ENCODE measurements at regions not wholly inside any gene's neighbourhood (a gene's known extent, or its start where the extent isn't known, plus 50 kb on each side); places are given as distances from the start of the nearest gene placed in this dataset.

DNA sequence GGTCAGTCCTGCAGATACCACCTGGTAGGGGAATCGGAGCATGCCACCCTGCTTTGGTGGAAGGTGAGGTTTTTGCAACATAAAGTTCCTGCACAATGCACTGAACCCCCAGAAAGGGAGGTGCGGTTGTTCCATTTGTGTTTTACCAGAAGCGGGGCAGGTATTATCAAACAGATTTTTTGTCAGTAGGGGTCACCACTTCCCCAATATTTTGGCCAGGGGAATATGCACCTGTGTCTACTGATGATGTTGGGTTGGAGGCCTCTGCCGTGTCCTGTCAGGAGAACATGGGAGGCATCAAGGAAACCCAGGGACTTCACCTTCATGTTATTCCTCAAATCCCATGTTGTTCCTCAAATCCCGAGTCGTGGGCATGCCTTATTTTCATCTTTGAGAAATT lies 438.7 kb downstream of the NTRK2 start:
- H3K79me2 ChIP-seq (ENCODE audit: insufficient read depth, low read length) = no peaks in the 10 kb centered on the region
- no peaks in the 10 kb centered on the region for H4K20me1 ChIP-seq (ENCODE audit: insufficient read depth, low read length)
- H3K27ac ChIP-seq (ENCODE audit: low read depth in 1 of 2, low read length in 2 of 2) = no peak overlapping the region
- WGBS (ENCODE audit: insufficient coverage) = 80% methylated on average over 1 of the region's 6 CpGs
- no peaks in the 10 kb centered on the region for H3K27me3 ChIP-seq (ENCODE audit: control insufficient read depth in 2 of 2, insufficient read depth in 2 of 2, low read length in 2 of 2)
- no peak overlapping the region for H3K27ac Mint-ChIP-seq
- H3K27me3 Mint-ChIP-seq (ENCODE audit: low read depth in 3 of 3) = peaks cover 0 to 5% (median 0%) of the 10 kb centered on the region in 3 donors
- H3K9me3 Mint-ChIP-seq = peaks cover 0 to 2% (median 0%) of the 10 kb centered on the region in 7 donors
- intact Hi-C loops (cut with micrococcal nuclease) = no loop called here
- no peak for DNase-seq
- no peaks in the 10 kb centered on the region for H3K9me3 ChIP-seq (replicated peaks in 1 of 2; ENCODE audit: control insufficient read depth in 1 of 2, insufficient read depth in 1 of 2, low read length in 2 of 2)
- no peak overlapping the region for H2AFZ ChIP-seq (ENCODE audit: insufficient read depth, low read depth, low read length, poor library complexity, severe bottlenecking)
- no peak overlapping the region for H3K4me3 Mint-ChIP-seq
- H3K4me2 ChIP-seq (replicated peaks; ENCODE audit: extremely low read depth, low read length, poor library complexity, severe bottlenecking) = no peak overlapping the region
- no peak overlapping the region for H3K9ac ChIP-seq (ENCODE audit: insufficient read depth, low read length, poor library complexity, severe bottlenecking)
- no peaks in the 10 kb centered on the region for H3K4me1 Mint-ChIP-seq
- no peaks in the 10 kb centered on the region for H3K36me3 ChIP-seq (replicated peaks in 1 of 2; ENCODE audit: control insufficient read depth in 1 of 2, insufficient read depth in 2 of 2, low read length in 2 of 2)
- no peaks in the 10 kb centered on the region for H3K36me3 Mint-ChIP-seq
- no peaks in the 10 kb centered on the region for H3K4me1 ChIP-seq (ENCODE audit: control insufficient read depth in 1 of 2, insufficient read depth in 2 of 2, low read length in 2 of 2)
- H3K4me3 ChIP-seq (replicated peaks in 1 of 3; ENCODE audit: low read depth in 2 of 3, low read length in 3 of 3) = no peak overlapping the region
- TF ChIP-seq, protein P1, sequence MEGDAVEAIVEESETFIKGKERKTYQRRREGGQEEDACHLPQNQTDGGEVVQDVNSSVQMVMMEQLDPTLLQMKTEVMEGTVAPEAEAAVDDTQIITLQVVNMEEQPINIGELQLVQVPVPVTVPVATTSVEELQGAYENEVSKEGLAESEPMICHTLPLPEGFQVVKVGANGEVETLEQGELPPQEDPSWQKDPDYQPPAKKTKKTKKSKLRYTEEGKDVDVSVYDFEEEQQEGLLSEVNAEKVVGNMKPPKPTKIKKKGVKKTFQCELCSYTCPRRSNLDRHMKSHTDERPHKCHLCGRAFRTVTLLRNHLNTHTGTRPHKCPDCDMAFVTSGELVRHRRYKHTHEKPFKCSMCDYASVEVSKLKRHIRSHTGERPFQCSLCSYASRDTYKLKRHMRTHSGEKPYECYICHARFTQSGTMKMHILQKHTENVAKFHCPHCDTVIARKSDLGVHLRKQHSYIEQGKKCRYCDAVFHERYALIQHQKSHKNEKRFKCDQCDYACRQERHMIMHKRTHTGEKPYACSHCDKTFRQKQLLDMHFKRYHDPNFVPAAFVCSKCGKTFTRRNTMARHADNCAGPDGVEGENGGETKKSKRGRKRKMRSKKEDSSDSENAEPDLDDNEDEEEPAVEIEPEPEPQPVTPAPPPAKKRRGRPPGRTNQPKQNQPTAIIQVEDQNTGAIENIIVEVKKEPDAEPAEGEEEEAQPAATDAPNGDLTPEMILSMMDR (IDR thresholded peaks at IDR 0.05) = no peak

DNA sequence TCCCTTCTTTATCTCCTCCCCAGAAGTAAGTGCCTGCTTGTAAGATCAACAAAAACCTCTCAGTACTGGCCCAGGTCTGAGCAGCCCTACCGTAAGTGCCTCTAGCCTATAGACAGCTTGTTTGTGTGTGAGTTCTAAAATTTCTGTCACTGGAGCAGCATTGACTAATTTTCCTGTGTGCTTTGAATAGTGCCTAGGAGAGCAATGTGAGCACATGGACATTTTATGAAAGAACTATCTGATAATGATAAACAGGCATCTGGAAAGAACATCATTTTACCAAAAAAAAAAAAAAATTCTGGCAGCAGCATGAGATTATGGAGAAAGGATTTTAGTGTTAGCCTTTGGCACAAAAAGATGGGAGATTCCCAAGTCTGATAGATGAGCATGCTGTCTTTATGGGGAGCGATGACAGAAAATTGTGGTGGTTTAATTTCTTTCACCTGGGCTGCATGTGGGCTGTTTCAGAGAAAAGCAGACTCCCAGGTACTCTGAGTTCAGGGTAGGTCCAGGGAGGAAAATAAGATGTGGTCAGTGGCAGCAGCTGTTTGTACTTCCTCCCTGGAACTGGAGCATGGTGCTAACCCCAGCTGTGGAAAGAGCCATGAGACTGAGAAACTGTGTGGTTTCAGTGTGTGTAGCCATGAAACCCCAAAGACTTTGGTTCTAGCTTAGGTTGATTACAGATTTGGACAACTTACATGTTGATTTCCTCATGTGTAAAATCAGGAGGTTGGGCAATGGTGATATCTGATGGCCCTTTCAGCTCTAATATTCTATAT lies 419.9 kb downstream of the NTRK2 start:
- Histone ChIP-seq H3K79me2 (ENCODE audit: insufficient read depth, low read length) (no peaks in the 10 kb centered on the region), H3K4me2 (replicated peaks; ENCODE audit: extremely low read depth, low read length, poor library complexity, severe bottlenecking) (no peak overlapping the region), H2AFZ (ENCODE audit: insufficient read depth, low read depth, low read length, poor library complexity, severe bottlenecking) (no peak overlapping the region), H4K20me1 (ENCODE audit: insufficient read depth, low read length) (no peaks in the 10 kb centered on the region), H3K27me3 (ENCODE audit: control insufficient read depth in 2 of 2, insufficient read depth in 2 of 2, low read length in 2 of 2) (no peaks in the 10 kb centered on the region), H3K4me1 (ENCODE audit: control insufficient read depth in 1 of 2, insufficient read depth in 2 of 2, low read length in 2 of 2) (no peaks in the 10 kb centered on the region), H3K36me3 (replicated peaks in 1 of 2; ENCODE audit: control insufficient read depth in 1 of 2, insufficient read depth in 2 of 2, low read length in 2 of 2) (no peaks in the 10 kb centered on the region), H3K9me3 (replicated peaks in 1 of 2; ENCODE audit: control insufficient read depth in 1 of 2, insufficient read depth in 1 of 2, low read length in 2 of 2) (peaks cover 0 to 5% of the 10 kb centered on the region in 2 donors), H3K4me3 (replicated peaks in 1 of 3; ENCODE audit: low read depth in 2 of 3, low read length in 3 of 3) (no peak overlapping the region), H3K27ac (ENCODE audit: low read depth in 1 of 2, low read length in 2 of 2) (no peak overlapping the region), H3K9ac (ENCODE audit: insufficient read depth, low read length, poor library complexity, severe bottlenecking) (no peak overlapping the region)
- H3K4me3 Mint-ChIP-seq = no peak overlapping the region
- no peaks in the 10 kb centered on the region for H3K36me3 Mint-ChIP-seq
- intact Hi-C loops (cut with micrococcal nuclease) = no loop called here
- no peak for DNase-seq
- TF ChIP-seq, protein P1 (IDR thresholded peaks at IDR 0.05) = no peak
- peaks cover 0 to 7% (median 1%) of the 10 kb centered on the region in 7 donors for H3K9me3 Mint-ChIP-seq
- 100% methylated on average over 1 of the region's 2 CpGs for WGBS (ENCODE audit: insufficient coverage)
- no peak overlapping the region for H3K27ac Mint-ChIP-seq
- peaks cover 0 to 2% (median 0%) of the 10 kb centered on the region in 3 donors for H3K27me3 Mint-ChIP-seq (ENCODE audit: low read depth in 3 of 3)
- no peaks in the 10 kb centered on the region for H3K4me1 Mint-ChIP-seq

Measured in CD14-positive monocyte (primary cell).